ENCODE measurements at regions not wholly inside any gene's neighbourhood (a gene's known extent, or its start where the extent isn't known, plus 50 kb on each side); places are given as distances from the start of the nearest gene placed in this dataset.

GRCh38 chr4:77375866-77376607 is 219.0 kb downstream of the CCNG2 start:
- no peak for DNase-seq

GRCh38 chr4:77376788-77377460 is 219.9 kb downstream of the CCNG2 start:
- DNase-seq: no peak

GRCh38 chr4:77384094-77384493 is 221.5 kb upstream of the CXCL13 start:
- no peak for DNase-seq

GRCh38 chr4:77385124-77385969 is 220.3 kb upstream of the CXCL13 start:
- DNase-seq: peak; percentile 2 to 41

- DNase-seq: no peak
Observed at GRCh38 chr4:77393996-77394395, 211.6 kb upstream of the CXCL13 start.

- no peak for DNase-seq
Observed at GRCh38 chr4:77395481-77395880, 210.1 kb upstream of the CXCL13 start.

- DNase-seq: no peak
Observed at GRCh38 chr4:77398256-77398655, 207.4 kb upstream of the CXCL13 start.

GRCh38 chr4:77399831-77400230 is 205.8 kb upstream of the CXCL13 start:
- DNase-seq: no peak

GRCh38 chr4:77413766-77414165 is 191.9 kb upstream of the CXCL13 start:
- DNase-seq: no peak

GRCh38 chr4:77415689-77416088 is 189.9 kb upstream of the CXCL13 start:
- DNase-seq: no peak

GRCh38 chr4:77418333-77418732 is 187.3 kb upstream of the CXCL13 start:
- no peak for DNase-seq

- DNase-seq: no peak
Observed at GRCh38 chr4:77430847-77431246, 174.8 kb upstream of the CXCL13 start.

- no peak for DNase-seq
Observed at GRCh38 chr4:77431546-77431945, 174.1 kb upstream of the CXCL13 start.

GRCh38 chr4:77432717-77433417 is 172.8 kb upstream of the CXCL13 start:
- DNase-seq: no peak

- DNase-seq: peak in 1 of 2 experiments; percentile 10
Observed at GRCh38 chr4:77433418-77433733, 172.2 kb upstream of the CXCL13 start.

- DNase-seq: no peak
Observed at GRCh38 chr4:77434299-77435092, 171.1 kb upstream of the CXCL13 start.

- no peak for DNase-seq
Observed at GRCh38 chr4:77437079-77437478, 168.5 kb upstream of the CXCL13 start.

- DNase-seq: no peak
Observed at GRCh38 chr4:77438549-77438948, 167.1 kb upstream of the CXCL13 start.

GRCh38 chr4:77443941-77444340 is 161.7 kb upstream of the CXCL13 start:
- no peak for DNase-seq

GRCh38 chr4:77445823-77446222 is 159.8 kb upstream of the CXCL13 start:
- DNase-seq: no peak

GRCh38 chr4:77446601-77447000 is 159.0 kb upstream of the CXCL13 start:
- no peak for DNase-seq

- DNase-seq: no peak
Observed at GRCh38 chr4:77449171-77449570, 156.4 kb upstream of the CXCL13 start.
